BE2C (cell line): ENCODE measurements at regions not wholly inside any gene's neighbourhood (a gene's known extent, or its start where the extent isn't known, plus 50 kb on each side); places are given as distances from the start of the nearest gene placed in this dataset.
"Not testable (repeated sequence)": the region's sequence is repeated elsewhere in the genome, so short reads cannot be mapped to it uniquely, and the experiment has no call there.

ENCODE experiments used
- DNase-seq: peaks from one replicate; pipeline ENCODE4 v3.0.0-alpha.2; 2020
- H3K27me3 ChIP-seq: fragments of 250-450 bp; sonication (Bioruptor Pico); 2 replicates; pipeline ENCODE4 v1.5.1; 2020; ENCODE audit warnings: mild to moderate bottlenecking
- H3K36me3 ChIP-seq: fragments of 250-450 bp; sonication (Bioruptor Pico); 2 replicates; pipeline ENCODE4 v1.5.1; 2020; ENCODE audit warnings: mild to moderate bottlenecking
- H3K4me1 ChIP-seq: fragments of 250-450 bp; sonication (Bioruptor Pico); 2 replicates; pipeline ENCODE4 v1.5.1; 2020
- H3K4me3 ChIP-seq: 2 replicates; pipeline ENCODE4 v1.5.1; 2011; ENCODE audit warnings: low read depth, low read length
- H3K9me3 ChIP-seq: fragments of 250-450 bp; sonication (Bioruptor Pico); 2 replicates; pipeline ENCODE4 v1.5.1; 2020
- CTCF ChIP-seq: IDR thresholded peaks from 2 replicates; pipeline ENCODE4 v1.5.1; 2012; ENCODE audit warnings: mild to moderate bottlenecking, low read depth, low read length

- DNase-seq, result no peak
- TF ChIP-seq CTCF, result no peak
- Histone ChIP-seq H3K27me3 (no peaks in the 10 kb centered on the region), H3K36me3 (peaks cover 11% of the 10 kb centered on the region), H3K4me1 (peaks cover 11% of the 10 kb centered on the region), H3K4me3 (no peak overlapping the region), H3K9me3 (no peaks in the 10 kb centered on the region)
Measured at GRCh38 chr13:107617527-107617926, 597.8 kb downstream of the LIG4 start.

- H3K4me3 ChIP-seq, result no peak overlapping the region
- DNase-seq, result no peak
- no peak for TF ChIP-seq CTCF
Measured at GRCh38 chr13:107612376-107612775, 603.0 kb downstream of the LIG4 start.

GRCh38 chr13:107608736-107609135 is 606.6 kb downstream of the LIG4 start:
- TF ChIP-seq CTCF, result no peak
- H3K27me3 ChIP-seq, result no peaks in the 10 kb centered on the region
- H3K9me3 ChIP-seq, result no peaks in the 10 kb centered on the region; the same call in 1 of the 2 replicates
- no peaks in the 10 kb centered on the region for H3K4me1 ChIP-seq
- no peak for DNase-seq
- H3K4me3 ChIP-seq, result no peak overlapping the region
- peaks cover 10% of the 10 kb centered on the region for H3K36me3 ChIP-seq

More at GRCh38 chr13:107612376-107612775, 603.0 kb downstream of the LIG4 start:
- Histone ChIP-seq H3K27me3 (no peaks in the 10 kb centered on the region), H3K9me3 (no peaks in the 10 kb centered on the region; the same call in 1 of the 2 replicates), H3K4me1 (no peaks in the 10 kb centered on the region), H3K36me3 (peaks cover 13% of the 10 kb centered on the region)

GRCh38 chr13:107600971-107601370 is 614.4 kb downstream of the LIG4 start:
- Histone ChIP-seq H3K9me3 (no peaks in the 10 kb centered on the region), H3K27me3 (no peaks in the 10 kb centered on the region), H3K36me3 (peaks cover 7% of the 10 kb centered on the region), H3K4me3 (no peak overlapping the region), H3K4me1 (peaks cover 7% of the 10 kb centered on the region; the same call in 1 of the 2 replicates)
- no peak for TF ChIP-seq CTCF
- no peak for DNase-seq

- not testable (repeated sequence) for H3K4me3 ChIP-seq, H3K27me3 ChIP-seq, H3K9me3 ChIP-seq, H3K36me3 ChIP-seq, DNase-seq
- H3K4me1 ChIP-seq, result peaks cover 14% of the 10 kb centered on the region
Measured at GRCh38 chr13:107596306-107596705, 619.0 kb downstream of the LIG4 start.

GRCh38 chr13:107590556-107590955 is 624.8 kb downstream of the LIG4 start:
- no peak for DNase-seq
- peaks cover 13% of the 10 kb centered on the region for H3K4me1 ChIP-seq
- TF ChIP-seq CTCF, result no peak
- H3K9me3 ChIP-seq, result no peaks in the 10 kb centered on the region
- H3K27me3 ChIP-seq, result no peaks in the 10 kb centered on the region
- no peak overlapping the region for H3K4me3 ChIP-seq
- no peaks in the 10 kb centered on the region for H3K36me3 ChIP-seq

GRCh38 chr13:107587681-107588080 is 627.7 kb downstream of the LIG4 start:
- DNase-seq, result no peak
- no peaks in the 10 kb centered on the region for H3K9me3 ChIP-seq
- no peaks in the 10 kb centered on the region for H3K36me3 ChIP-seq
- H3K27me3 ChIP-seq, result no peaks in the 10 kb centered on the region
- TF ChIP-seq CTCF, result no peak
- peaks cover 10% of the 10 kb centered on the region for H3K4me1 ChIP-seq
- no peak overlapping the region for H3K4me3 ChIP-seq
